Body of pancreas (tissue), 4 donors: ENCODE measurements at regions not wholly inside any gene's neighbourhood (a gene's known extent, or its start where the extent isn't known, plus 50 kb on each side); places are given as distances from the start of the nearest gene placed in this dataset.

Experiments used
- CTCF ChIP-seq, 7 experiments: fragments of 450-650 bp in 4 of 7; fragments of 200-600 bp in 3 of 7; sonication (generic) in 3 of 7; IDR thresholded peaks; one replicate each; pipeline ENCODE4 v1.5.1; 2016 to 2019; ENCODE audit warnings: antibody characterized with exemption in 7 of 7
- POLR2A ChIP-seq, 3 donors: fragments of 450-650 bp; IDR thresholded peaks; one replicate each; pipeline ENCODE4 v1.6.1; 2016; ENCODE audit warnings: antibody characterized with exemption in 3 of 3, mild to moderate bottlenecking in 2 of 3

DNA sequence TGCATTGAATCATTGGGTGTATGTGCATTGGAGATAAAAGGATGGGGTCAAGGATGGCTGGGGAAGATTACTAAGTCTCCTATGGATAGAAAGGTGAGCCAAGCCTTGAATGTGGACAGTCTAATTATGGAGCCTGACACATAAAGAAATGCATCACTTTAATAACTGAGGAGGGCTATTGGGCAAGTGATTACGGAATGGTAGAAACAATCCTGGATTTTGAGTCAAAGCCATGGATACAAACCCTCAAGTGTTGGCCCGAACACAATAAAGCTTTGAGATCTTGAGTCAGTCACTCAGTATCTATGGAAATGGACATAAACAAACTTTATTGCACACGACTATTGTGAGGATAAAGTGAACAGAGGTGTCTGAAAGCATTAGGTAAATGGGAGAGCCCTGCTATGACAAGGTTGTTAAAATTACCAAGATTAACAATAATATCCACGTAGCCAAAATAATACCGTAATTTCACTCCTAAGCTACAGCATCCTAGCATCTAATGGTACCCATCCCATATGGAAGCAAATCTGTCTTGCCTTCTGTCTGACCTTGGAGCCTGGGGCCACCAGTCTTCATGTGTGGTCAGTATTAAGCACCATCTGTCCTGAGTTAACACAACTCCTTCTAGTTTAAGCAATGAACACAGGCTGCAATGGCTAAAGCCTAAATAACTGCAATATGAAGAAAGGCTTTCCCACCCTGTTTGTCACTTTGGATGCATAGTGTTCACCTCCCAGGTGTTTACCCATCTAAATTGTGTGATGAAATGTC lies 136.9 kb upstream of the PRICKLE2 start:
- no peak for TF ChIP-seq CTCF (IDR thresholded peaks at IDR 0.05)
- TF ChIP-seq POLR2A (IDR thresholded peaks at IDR 0.05), result no peak
